ENCODE measurements at regions not wholly inside any gene's neighbourhood (a gene's known extent, or its start where the extent isn't known, plus 50 kb on each side); places are given as distances from the start of the nearest gene placed in this dataset.

DNA sequence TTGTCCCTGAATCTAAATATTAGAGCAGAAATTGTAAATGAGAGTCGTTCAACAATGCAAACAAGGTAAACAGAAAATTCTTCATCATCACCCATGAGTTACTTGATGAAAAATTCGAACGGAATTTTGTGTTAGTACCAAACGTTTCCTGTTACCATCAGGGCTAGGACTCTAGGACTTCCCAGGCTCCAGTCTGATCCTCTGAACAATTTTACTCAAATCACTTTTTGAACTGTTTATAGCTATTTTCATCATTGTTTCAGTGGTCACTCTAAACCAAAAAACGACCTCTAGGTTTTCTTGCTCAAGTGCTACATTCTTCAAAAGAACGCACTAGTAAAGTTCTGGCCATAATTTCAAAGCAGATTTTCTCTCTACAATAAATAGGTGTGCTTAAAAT, 273.3 kb downstream of the MREG start:
- TF ChIP-seq, protein P1, sequence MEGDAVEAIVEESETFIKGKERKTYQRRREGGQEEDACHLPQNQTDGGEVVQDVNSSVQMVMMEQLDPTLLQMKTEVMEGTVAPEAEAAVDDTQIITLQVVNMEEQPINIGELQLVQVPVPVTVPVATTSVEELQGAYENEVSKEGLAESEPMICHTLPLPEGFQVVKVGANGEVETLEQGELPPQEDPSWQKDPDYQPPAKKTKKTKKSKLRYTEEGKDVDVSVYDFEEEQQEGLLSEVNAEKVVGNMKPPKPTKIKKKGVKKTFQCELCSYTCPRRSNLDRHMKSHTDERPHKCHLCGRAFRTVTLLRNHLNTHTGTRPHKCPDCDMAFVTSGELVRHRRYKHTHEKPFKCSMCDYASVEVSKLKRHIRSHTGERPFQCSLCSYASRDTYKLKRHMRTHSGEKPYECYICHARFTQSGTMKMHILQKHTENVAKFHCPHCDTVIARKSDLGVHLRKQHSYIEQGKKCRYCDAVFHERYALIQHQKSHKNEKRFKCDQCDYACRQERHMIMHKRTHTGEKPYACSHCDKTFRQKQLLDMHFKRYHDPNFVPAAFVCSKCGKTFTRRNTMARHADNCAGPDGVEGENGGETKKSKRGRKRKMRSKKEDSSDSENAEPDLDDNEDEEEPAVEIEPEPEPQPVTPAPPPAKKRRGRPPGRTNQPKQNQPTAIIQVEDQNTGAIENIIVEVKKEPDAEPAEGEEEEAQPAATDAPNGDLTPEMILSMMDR (IDR thresholded peaks at IDR 0.05; ENCODE audit: low read depth, low read length) = no peak
- DNase-seq (ENCODE audit: low read depth in 2 of 2) = no peak
- H3K4me3 ChIP-seq (replicated peaks in 1 of 2; ENCODE audit: low read depth in 2 of 2, low read length in 2 of 2) = no peak overlapping the region

DNA sequence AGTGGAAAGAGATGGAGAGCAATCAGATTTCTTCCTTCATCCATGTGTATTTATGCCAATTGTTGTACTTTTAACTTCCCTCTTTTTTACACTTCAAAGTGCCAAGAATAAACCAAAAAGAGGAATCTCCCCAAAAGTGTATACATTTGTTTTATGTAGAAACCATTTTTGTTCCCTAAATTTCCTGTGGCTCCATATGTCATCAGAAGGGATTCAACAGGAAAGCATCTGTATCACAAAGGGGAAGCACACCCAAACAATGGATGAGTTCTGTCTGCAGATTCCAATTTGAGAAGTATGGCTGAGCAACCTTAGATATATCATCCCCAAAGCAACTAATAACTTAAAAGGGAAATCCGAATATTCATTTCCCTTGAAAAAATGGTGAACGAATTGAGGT, 275.0 kb downstream of the MREG start:
- DNase-seq (ENCODE audit: low read depth in 2 of 2) = no peak
- no peak overlapping the region for H3K4me3 ChIP-seq (replicated peaks in 1 of 2; ENCODE audit: low read depth in 2 of 2, low read length in 2 of 2)
- TF ChIP-seq, protein P1 (IDR thresholded peaks at IDR 0.05; ENCODE audit: low read depth, low read length) = no peak

DNA sequence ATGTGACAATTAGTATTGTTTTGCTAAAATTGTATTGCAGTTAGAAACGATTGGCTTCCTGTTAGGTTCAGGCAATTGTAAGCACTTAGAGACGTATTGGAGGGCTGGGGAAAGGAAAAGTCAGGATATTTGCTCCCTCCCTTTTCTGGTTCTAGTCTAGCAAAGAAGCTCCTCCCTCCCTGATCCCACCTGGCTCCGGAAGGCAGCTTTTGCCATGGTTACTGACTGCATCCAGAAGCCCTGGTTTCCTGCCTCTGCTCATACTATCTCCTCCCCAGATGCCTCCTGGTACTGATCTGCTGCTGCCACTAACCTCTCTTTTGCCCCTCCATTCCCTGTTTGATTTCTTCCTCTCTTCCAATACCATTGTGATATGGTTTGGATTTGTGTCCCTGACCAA, 275.9 kb downstream of the MREG start:
- no peak for DNase-seq (ENCODE audit: low read depth in 2 of 2)
- no peak overlapping the region for H3K4me3 ChIP-seq (replicated peaks in 1 of 2; ENCODE audit: low read depth in 2 of 2, low read length in 2 of 2)
- TF ChIP-seq, protein P1 (IDR thresholded peaks at IDR 0.05; ENCODE audit: low read depth, low read length) = no peak

DNA sequence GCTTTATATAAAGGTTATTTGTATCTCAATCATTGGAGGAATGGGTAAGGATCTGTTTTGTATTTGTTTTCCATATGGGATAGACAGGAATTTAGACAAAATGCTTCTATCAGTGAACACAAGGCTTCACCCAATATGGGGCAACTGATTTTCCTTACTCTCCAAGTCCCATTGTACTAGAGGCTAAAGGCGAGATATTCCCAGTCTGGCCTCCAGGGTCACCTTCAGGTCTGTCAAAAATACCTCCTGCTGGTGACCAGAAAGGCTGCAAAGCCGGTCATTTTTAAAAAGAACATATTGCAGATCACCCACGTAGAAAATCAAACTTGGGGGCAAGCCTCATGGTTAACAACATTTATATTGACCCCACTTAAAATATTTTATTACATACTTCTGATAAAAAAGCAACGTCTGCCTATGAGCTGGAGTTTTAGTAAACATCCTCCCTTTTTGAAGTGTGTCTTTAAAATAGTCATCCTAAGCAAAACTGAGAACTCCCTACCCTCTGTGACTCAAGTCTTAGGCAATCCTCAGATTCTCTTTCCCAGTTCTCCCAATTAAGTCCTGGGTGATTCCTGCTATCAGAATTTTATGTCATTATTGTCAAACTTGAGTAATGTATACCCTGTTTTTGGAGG, 276.6 kb downstream of the MREG start:
- no peak overlapping the region for H3K4me3 ChIP-seq (replicated peaks in 1 of 2; ENCODE audit: low read depth in 2 of 2, low read length in 2 of 2)
- TF ChIP-seq, protein P1 (IDR thresholded peaks at IDR 0.05; ENCODE audit: low read depth, low read length) = peak; percentile 59
- peak; percentile 83 to 85 for DNase-seq (ENCODE audit: low read depth in 2 of 2)

DNA sequence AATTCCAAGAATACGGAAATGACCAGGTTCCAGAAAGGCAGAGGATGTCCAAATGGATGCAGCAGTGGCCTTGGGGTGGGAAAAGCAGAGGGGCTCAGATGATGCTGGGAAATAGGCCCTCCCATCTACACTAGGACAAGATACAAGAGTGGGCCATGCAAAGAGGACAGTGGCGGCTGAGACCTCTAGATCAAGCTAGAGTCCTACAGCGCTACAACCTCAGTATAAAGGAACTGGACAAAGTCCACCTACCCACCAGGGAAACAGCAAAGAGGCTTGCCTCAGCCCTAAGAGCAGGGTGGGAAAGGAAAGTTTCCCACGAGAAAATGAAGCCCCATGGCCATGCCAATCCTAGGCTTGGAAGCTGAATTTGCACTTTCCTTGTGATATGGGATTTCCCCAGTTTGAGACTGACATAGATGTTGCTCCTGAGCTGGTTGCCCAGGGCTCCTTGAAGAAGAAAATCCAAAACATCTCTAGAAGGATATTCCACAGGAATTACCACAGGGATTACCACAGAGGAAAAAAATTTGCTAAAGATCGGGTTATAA, 282.2 kb downstream of the MREG start:
- no peak overlapping the region for H3K4me3 ChIP-seq (replicated peaks in 1 of 2; ENCODE audit: low read depth in 2 of 2, low read length in 2 of 2)
- TF ChIP-seq, protein P1 (IDR thresholded peaks at IDR 0.05; ENCODE audit: low read depth, low read length) = no peak
- DNase-seq (ENCODE audit: low read depth in 2 of 2) = no peak

DNA sequence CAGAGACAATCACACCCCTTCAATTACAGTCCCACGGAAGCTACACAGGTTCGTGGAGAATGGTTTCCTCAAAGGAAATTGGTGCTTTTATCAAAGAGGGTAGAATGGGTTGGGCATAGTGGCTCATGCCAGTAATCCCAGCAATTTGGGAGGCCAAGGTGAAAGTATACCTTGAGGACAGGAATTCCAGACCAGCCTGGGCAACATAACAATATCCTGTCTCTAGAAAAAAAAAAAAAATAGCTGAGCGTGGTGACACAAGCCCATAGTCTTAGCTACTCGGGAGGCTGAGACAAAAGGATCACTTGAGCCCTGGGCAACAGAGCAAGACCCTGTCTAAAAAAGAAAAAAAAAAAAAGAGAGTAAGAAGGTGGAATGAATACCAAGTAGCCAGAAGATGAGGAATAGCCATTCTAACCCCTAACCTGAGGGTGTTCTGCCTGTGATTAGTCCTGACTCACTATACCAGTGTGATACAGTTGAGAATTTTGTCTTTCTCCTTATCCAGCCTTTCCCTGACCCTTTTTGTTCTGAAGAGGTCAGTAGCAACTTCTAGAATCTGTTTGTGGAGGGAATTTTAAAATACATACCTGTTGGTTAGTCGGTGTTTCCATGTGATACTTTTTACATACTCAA, 283.2 kb downstream of the MREG start:
- DNase-seq (ENCODE audit: low read depth in 2 of 2) = peak in 1 of 2 donors; percentile 40
- H3K4me3 ChIP-seq (replicated peaks in 1 of 2; ENCODE audit: low read depth in 2 of 2, low read length in 2 of 2) = no peak overlapping the region
- TF ChIP-seq, protein P1 (IDR thresholded peaks at IDR 0.05; ENCODE audit: low read depth, low read length) = no peak
